GM21717 (cell line): ENCODE measurements at regions not wholly inside any gene's neighbourhood (a gene's known extent, or its start where the extent isn't known, plus 50 kb on each side); places are given as distances from the start of the nearest gene placed in this dataset.

Experiments
- ATAC-seq: cut with Tn5 transposase; IDR thresholded peaks from one replicate; pipeline ENCODE4 v1.9.1; 2021; ENCODE audit warnings: mild to moderate bottlenecking, moderate library complexity; ENCODE audit not compliant: unreplicated experiment

GRCh38 chr12:128133321-128134073 is 133.5 kb upstream of the TMEM132C start:
- no peak for ATAC-seq

GRCh38 chr12:128137140-128137539 is 129.8 kb upstream of the TMEM132C start:
- ATAC-seq = no peak

GRCh38 chr12:128138125-128138524 is 128.8 kb upstream of the TMEM132C start:
- ATAC-seq = no peak

- no peak for ATAC-seq
These were observed 126.4 kb upstream of the TMEM132C start for GRCh38 chr12:128140551-128140950.

- no peak for ATAC-seq
These were observed 116.0 kb upstream of the TMEM132C start for GRCh38 chr12:128150961-128151360.

GRCh38 chr12:128155571-128155970 is 111.4 kb upstream of the TMEM132C start:
- ATAC-seq = no peak

- ATAC-seq = no peak
These were observed 103.9 kb upstream of the TMEM132C start for GRCh38 chr12:128163086-128163485.

GRCh38 chr12:128164533-128164932 is 102.4 kb upstream of the TMEM132C start:
- no peak for ATAC-seq

- no peak for ATAC-seq
These were observed 101.6 kb upstream of the TMEM132C start for GRCh38 chr12:128165387-128165786.

- no peak for ATAC-seq
These were observed 98.7 kb upstream of the TMEM132C start for GRCh38 chr12:128168273-128168672.

GRCh38 chr12:128170181-128170580 is 96.8 kb upstream of the TMEM132C start:
- no peak for ATAC-seq

GRCh38 chr12:128178565-128178964 is 88.4 kb upstream of the TMEM132C start:
- no peak for ATAC-seq

- no peak for ATAC-seq
These were observed 88.0 kb upstream of the TMEM132C start for GRCh38 chr12:128178966-128179365.

GRCh38 chr12:128180166-128180565 is 86.8 kb upstream of the TMEM132C start:
- no peak for ATAC-seq

- ATAC-seq = no peak
These were observed 76.9 kb upstream of the TMEM132C start for GRCh38 chr12:128190052-128190451.

GRCh38 chr12:128190614-128191013 is 76.4 kb upstream of the TMEM132C start:
- no peak for ATAC-seq

GRCh38 chr12:128191380-128191779 is 75.6 kb upstream of the TMEM132C start:
- no peak for ATAC-seq

- ATAC-seq = no peak
These were observed 62.3 kb upstream of the TMEM132C start for GRCh38 chr12:128204711-128205110.

- ATAC-seq = no peak
These were observed 61.8 kb upstream of the TMEM132C start for GRCh38 chr12:128205145-128205544.

- no peak for ATAC-seq
These were observed 61.2 kb upstream of the TMEM132C start for GRCh38 chr12:128205758-128206157.
